Esophagus squamous epithelium (tissue), 5 donors: ENCODE measurements at regions not wholly inside any gene's neighbourhood (a gene's known extent, or its start where the extent isn't known, plus 50 kb on each side); places are given as distances from the start of the nearest gene placed in this dataset.

ENCODE experiments used
- DNase-seq: peaks from one replicate; lab custom pipeline; 2025; lab: John Stamatoyannopoulos, UW
- H3K27ac ChIP-seq, 4 donors: fragments of 200-600 bp; sonication (generic); one replicate each; pipeline ENCODE4 v1.5.1; 2016 to 2019; ENCODE audit warnings: mild to moderate bottlenecking in 1 of 4
- H3K27me3 ChIP-seq, 4 donors: fragments of 200-600 bp; sonication (generic); 1 replicate in 3 of 4; 2 replicates in 1 of 4; pipeline versions ENCODE4 v1.5.1 to v1.6.0; 2017 to 2021; ENCODE audit warnings: antibody characterized with exemption in 1 of 4
- H3K36me3 ChIP-seq, 3 donors: fragments of 200-600 bp; sonication (generic); one replicate each; pipeline ENCODE4 v1.5.1; 2016 to 2019
- H3K4me1 ChIP-seq, 3 donors: fragments of 200-600 bp; sonication (generic); one replicate each; pipeline ENCODE4 v1.5.1; 2017 to 2019
- H3K4me3 ChIP-seq, 4 donors: fragments of 200-600 bp; sonication (generic); 1 replicate in 3 of 4; 2 replicates in 1 of 4; pipeline ENCODE4 v1.5.1; 2016 to 2019; ENCODE audit warnings: mild to moderate bottlenecking in 2 of 4, moderate library complexity in 1 of 4
- H3K9me3 ChIP-seq, 3 donors: fragments of 200-600 bp; sonication (generic); one replicate each; pipeline ENCODE4 v1.5.1; 2016 to 2019
- CTCF ChIP-seq, 6 experiments: fragments of 450-650 bp in 4 of 6; fragments of 200-600 bp in 2 of 6; sonication (generic) in 2 of 6; IDR thresholded peaks; one replicate each; pipeline ENCODE4 v1.5.1; 2016 to 2019; ENCODE audit warnings: antibody characterized with exemption in 6 of 6, mild to moderate bottlenecking in 4 of 6, moderate library complexity in 4 of 6
- POLR2A ChIP-seq, 4 donors: fragments of 450-650 bp; IDR thresholded peaks; one replicate each; pipeline ENCODE4 v1.6.1; 2017; ENCODE audit warnings: antibody characterized with exemption in 4 of 4, mild to moderate bottlenecking in 4 of 4, moderate library complexity in 3 of 4
- WGBS, 2 donors: methylation state at CpG; one replicate each; pipeline ENCODE4 v1.1.5; 2018; 5-methylcytosine and 5-hydroxymethylcytosine counted together
- intact Hi-C: fragments of 100-400 bp; cut with DNase I; formaldehyde crosslinking; loops from one replicate; pipeline ENCODE4 v1.15.0; 2022
- donor health status: DM: yes; HTN: yes; CAD: no.

GRCh38 chr5:32842813-32843530, 131.9 kb downstream of the NPR3 start:
- H3K27me3 ChIP-seq: peaks cover 0 to 25% (median 0%) of the 10 kb centered on the region in 4 donors
- no peak for DNase-seq
- H3K4me1 ChIP-seq: peaks cover 11 to 46% (median 19%) of the 10 kb centered on the region in 3 donors
- WGBS, 2 donors: 14 to 19% methylated on average over 7 to 8 of the region's 8 CpGs
- no peak overlapping the region for H3K4me3 ChIP-seq
- no peaks in the 10 kb centered on the region for H3K36me3 ChIP-seq
- no peaks in the 10 kb centered on the region for H3K9me3 ChIP-seq
- intact Hi-C loops: no loop called here
- peak overlapping the region; percentile 72 to 89 (median 80) for H3K27ac ChIP-seq
- TF ChIP-seq CTCF (IDR thresholded peaks at IDR 0.05): no peak
- no peak for TF ChIP-seq POLR2A (IDR thresholded peaks at IDR 0.05)

GRCh38 chr5:32843531-32843895, 132.4 kb downstream of the NPR3 start:
- Histone ChIP-seq H3K4me3 (no peak overlapping the region), H3K27ac (peak overlapping the region; percentile 72 to 89 (median 80)), H3K9me3 (no peaks in the 10 kb centered on the region), H3K27me3 (peaks cover 0 to 29% (median 0%) of the 10 kb centered on the region in 4 donors), H3K4me1 (peaks cover 11 to 46% (median 19%) of the 10 kb centered on the region in 3 donors), H3K36me3 (no peaks in the 10 kb centered on the region)
- 23 to 38% methylated on average over 3 of the region's 3 CpGs for WGBS, 2 donors
- no peak for TF ChIP-seq POLR2A (IDR thresholded peaks at IDR 0.05)
- no peak for TF ChIP-seq CTCF (IDR thresholded peaks at IDR 0.05)
- DNase-seq: no peak
- intact Hi-C loops: no loop called here

GRCh38 chr5:32845171-32845570, 134.1 kb downstream of the NPR3 start:
- H3K9me3 ChIP-seq: peaks cover 0 to 3% (median 0%) of the 10 kb centered on the region in 3 donors
- H3K36me3 ChIP-seq: no peaks in the 10 kb centered on the region
- peaks cover 0 to 46% (median 0%) of the 10 kb centered on the region in 4 donors for H3K27me3 ChIP-seq
- no peak overlapping the region for H3K27ac ChIP-seq
- H3K4me1 ChIP-seq: peaks cover 11 to 46% (median 19%) of the 10 kb centered on the region in 3 donors
- H3K4me3 ChIP-seq: no peak overlapping the region
- TF ChIP-seq CTCF (IDR thresholded peaks at IDR 0.05): no peak
- TF ChIP-seq POLR2A (IDR thresholded peaks at IDR 0.05): no peak
- intact Hi-C loops: no loop called here
- DNase-seq: no peak
- 41 to 56% methylated on average over 3 of the region's 3 CpGs for WGBS, 2 donors

GRCh38 chr5:32848120-32848519, 137.0 kb downstream of the NPR3 start:
- TF ChIP-seq POLR2A (IDR thresholded peaks at IDR 0.05) (no peak), CTCF (IDR thresholded peaks at IDR 0.05) (no peak)
- peaks cover 9 to 42% (median 10%) of the 10 kb centered on the region in 3 donors for H3K4me1 ChIP-seq
- no peak overlapping the region for H3K4me3 ChIP-seq
- H3K27ac ChIP-seq: no peak overlapping the region
- no peaks in the 10 kb centered on the region for H3K36me3 ChIP-seq
- peaks cover 0 to 51% (median 0%) of the 10 kb centered on the region in 4 donors for H3K27me3 ChIP-seq
- H3K9me3 ChIP-seq: peaks cover 0 to 6% (median 0%) of the 10 kb centered on the region in 3 donors
- no peak for DNase-seq
- intact Hi-C loops: no loop called here

DNA sequence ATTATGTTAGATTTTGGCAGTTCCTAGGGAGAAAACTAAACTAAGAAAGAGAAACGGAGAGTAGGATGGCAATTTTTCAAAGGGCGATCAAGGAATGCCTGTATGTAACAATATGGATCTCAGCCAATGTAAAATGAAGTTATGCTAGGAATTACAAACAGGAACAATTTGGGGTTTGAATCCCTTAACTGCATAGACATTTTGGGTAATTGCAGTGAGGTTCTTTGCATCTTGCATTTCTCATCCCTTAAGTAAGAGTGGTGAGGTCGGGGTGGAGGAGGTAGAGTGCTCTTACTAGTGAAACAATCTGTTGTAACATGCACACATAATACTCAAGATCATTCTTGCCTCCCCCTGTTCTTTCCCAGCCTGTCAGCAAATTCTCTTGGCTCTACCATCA, 137.6 kb downstream of the NPR3 start:
- DNase-seq: no peak
- intact Hi-C loops: no loop called here
- no peak for TF ChIP-seq POLR2A (IDR thresholded peaks at IDR 0.05)
- no peak for TF ChIP-seq CTCF (IDR thresholded peaks at IDR 0.05)
- Histone ChIP-seq H3K9me3 (peaks cover 0 to 6% (median 0%) of the 10 kb centered on the region in 3 donors), H3K27ac (no peak overlapping the region), H3K27me3 (peaks cover 0 to 51% (median 0%) of the 10 kb centered on the region in 4 donors), H3K4me1 (peaks cover 4 to 36% (median 7%) of the 10 kb centered on the region in 3 donors), H3K36me3 (no peaks in the 10 kb centered on the region), H3K4me3 (no peak overlapping the region)
- WGBS, 2 donors: 43 to 47% methylated on average over 3 of the region's 3 CpGs
